HG02798 (cell line): ENCODE measurements at regions not wholly inside any gene's neighbourhood (a gene's known extent, or its start where the extent isn't known, plus 50 kb on each side); places are given as distances from the start of the nearest gene placed in this dataset.

Source experiments
- ATAC-seq: cut with Tn5 transposase; IDR thresholded peaks from one replicate; pipeline ENCODE4 v1.9.1; 2021; ENCODE audit warnings: mild to moderate bottlenecking; ENCODE audit not compliant: unreplicated experiment, poor library complexity

DNA sequence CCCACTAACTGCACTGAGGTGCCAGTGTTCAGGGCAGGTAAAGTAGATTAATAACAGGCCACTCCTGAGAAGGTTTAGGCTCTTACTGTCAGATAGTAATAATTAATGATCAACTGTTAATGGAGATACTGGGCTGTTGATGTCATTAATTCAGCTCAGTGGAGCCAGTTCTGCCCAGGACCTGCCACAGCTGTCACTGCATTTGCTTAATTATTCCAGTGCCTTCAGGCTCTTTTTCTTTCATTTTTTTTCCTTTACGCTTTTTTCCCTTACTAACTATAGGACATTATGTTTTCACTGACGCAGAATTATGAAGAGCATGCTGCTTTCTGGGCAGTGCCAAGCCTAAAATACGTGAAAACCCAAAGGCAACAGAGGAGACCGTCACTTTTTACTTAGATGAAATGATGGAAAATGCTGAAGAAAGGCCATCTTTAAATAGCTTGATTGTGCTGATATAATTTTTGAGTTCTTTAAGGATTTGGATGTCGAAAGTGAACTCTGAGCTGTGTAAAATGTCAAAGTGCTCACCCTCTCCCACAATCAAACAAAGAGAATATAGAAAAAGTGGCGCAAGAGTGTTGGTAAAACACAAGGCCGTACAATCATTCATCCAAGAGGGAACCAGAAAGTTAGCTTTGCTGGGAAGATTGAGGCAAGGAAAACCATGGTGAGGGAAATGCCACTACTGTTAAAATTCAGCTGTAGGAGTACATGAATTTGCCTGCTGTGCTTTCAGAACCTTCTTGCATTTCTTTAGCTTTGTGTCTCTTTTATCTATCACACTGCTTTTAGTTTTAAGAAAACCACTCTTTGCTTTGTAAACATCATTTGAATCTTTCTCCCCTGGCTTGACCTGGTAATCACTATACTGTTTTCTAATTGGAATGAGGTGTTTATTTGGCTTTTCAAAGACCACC lies 192.0 kb upstream of the ZEB2 start:
- ATAC-seq: no peak

DNA sequence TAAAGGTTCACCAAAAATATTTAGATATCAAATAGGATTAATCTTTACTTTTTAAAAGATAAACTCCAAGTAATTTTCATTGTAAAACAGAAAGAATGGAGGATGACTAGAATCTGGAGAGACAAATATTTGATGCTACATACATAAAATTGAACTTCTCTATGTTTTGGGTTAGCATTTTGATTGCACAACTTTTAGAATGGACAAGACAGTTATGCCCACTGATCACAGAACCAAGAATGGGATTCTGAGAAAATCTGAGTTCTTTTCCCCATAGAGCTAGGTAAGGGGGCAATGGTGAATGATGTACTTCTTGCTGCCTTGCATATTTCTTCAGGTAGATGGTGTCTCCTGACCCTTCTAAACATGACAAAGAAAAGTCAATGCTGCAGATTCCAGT lies 191.2 kb upstream of the ZEB2 start:
- no peak for ATAC-seq

DNA sequence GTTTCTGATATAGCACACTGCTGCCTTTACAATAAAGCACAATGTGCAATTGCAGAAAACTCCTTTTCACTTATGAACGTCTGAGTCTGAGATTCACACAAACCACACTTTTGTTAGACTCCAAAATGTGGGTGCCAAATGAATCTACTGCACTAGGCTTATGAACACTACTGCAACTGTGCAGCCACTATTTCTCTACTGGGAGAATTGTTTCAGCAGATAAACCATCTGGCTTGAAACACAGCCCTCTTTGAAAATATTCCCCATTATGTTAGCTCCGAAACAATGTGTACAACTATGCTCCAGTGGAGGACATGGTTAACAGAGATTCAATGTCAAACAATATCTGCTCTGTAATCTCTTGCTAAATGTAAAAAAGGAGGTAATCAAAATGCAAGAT lies 188.7 kb upstream of the ZEB2 start:
- no peak for ATAC-seq

DNA sequence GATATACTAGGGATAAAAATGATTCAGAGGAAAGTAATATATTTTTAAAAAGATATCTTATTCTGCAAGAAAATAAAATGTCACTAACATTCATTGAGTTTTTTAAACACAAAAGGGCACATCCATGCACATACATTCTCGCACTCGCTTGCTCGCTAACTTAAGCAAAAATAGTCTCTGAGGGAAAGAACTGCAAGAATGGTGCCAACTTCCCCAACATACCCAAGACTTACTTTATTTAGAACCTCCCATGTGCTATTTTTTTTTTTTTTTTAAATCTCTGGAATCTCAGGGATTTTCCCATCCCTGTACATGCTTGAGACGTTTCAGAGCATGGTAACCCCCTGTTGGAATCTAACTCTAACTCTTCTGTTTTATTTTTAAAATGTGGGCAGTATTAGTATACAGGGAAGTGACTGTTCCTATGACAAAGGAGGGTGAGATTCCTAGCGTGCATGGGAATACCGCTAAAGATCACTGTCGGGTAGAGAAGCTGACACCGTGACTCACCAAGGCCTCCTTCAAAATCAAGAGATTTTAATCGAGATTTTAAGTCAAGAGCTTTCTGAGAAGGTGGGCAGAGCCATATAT lies 187.9 kb upstream of the ZEB2 start:
- no peak for ATAC-seq

DNA sequence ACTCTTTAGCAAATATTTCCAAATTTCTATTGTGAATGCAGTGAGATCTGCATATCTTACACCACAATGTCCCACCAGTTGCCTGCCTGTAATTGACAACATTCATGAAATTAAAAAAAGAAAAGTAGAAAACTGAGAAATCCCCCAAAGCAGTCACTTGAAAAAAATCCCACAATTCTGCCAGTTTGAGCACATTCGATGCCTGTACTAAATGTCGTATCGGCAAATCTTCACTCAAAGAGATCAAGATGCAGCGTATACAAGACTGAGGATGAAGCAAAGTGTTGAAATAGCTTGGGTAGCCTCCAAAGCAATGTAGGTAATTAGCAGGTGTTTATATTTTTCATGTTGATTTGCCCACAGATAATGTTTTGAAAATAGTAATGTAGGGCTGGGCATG lies 186.7 kb upstream of the ZEB2 start:
- no peak for ATAC-seq

DNA sequence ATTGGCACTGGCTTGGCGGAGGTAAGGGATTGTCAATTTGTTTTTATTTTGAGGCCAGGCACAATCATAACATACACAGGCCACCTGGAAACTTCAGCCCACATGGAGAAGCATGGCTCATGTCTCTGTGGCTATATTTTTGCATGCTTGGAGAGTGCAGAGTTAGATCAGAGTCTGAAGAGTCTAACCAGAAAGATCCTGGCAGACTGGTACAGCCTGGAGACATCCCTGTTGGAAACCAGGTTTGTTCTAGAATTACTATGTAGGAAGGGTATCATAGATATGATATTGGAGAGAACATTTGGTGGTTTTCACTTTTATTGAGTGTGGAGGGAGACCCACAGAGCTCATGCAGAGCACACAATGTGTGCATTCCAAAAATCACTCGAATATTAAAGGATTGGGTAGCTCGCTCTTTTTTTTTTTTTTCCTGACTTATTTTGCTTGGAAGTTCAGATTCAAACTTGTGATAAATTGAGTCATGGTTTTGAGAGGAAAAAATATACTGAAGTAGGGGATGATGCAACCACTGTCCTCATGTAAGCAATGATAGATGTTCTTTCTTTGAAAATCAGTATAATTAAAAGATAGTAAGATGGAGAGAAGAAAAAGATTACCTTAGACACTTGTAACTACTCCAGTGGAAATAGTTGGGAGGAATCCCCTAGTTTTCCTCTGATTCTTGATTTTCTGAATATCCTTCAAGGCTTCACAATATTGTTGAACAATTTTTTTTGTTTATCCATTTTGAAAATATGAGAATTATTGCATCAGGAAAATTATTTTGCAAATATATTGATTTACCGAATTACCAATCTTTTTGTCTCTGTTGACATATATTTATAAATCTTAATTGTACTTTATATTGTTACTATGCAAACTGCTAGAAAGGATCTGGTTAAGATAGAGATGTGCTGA lies 185.7 kb upstream of the ZEB2 start:
- no peak for ATAC-seq

DNA sequence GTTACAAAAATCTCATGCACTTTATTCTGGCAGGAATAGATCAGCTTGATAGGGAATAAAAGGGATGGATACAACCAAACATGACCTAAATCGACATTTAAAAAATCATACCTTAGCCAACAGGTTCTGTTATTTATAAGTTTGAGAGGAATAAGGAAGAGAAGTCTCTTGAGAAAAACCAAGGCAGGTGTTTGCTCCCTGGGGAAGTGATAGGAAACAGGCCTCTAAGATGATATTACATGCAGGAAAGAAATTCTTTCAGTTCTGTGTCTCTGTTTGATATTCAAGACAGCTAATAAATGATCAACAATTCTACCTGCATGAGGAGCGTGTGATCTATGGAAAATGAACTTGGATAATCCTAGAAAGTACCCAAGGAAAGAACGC lies 184.8 kb upstream of the ZEB2 start:
- no peak for ATAC-seq

DNA sequence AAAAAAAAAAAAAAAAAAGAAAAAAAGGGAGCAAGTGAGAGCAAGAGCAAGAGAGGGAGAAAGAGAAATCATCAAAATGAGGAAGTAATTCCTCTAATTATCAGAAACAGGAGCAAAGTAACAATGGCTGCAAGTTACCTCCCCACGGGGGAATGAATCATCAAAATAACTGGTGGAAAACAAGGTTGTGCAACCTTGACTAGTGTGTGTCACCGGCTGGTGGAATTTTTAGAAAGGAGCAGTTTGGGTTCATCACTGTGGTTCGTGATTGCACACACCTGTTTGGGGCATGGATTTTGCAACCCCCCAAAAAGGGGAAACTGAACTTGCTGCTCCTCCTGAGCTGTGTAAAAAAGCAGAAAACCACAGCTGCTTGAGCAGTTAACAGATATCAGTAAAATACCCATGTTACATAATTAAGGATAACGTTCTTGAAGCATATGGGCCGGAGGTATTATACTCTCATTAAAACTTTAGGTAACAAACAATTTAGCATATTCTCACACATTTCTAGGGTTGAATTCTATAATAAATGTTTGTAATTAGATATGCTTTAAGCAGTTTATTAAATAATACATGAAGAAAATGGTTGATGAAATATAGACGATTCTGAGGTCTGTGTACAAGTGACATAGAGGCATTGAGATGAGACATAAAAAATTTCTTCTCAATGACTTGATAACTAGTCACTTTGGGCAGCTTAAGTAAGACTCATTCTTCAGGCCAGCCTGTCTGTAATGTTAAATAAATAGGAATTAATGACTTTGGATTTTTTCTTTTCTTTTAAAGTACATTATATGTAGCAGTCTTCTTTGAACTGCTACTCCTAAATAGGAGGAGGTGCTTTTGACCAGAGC lies 184.2 kb upstream of the ZEB2 start:
- no peak for ATAC-seq

DNA sequence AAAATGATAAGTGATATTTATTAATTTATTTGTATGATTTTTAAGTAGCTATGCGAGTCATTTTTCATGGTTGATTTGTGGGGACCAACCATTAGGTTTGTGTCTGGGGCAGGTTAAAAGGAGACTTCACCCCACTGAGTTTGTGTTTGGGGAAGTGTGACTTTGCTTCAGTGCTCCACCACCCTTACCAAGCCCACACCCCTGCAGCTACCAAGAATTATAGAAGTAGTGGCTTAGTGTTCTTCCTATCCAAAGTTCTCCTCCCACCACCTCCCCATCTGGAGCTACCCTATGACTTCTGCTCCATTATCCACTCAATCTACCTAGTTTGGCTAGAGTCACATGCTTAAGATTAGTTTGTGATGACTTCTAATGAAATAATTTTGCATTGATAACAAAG lies 182.1 kb upstream of the ZEB2 start:
- no peak for ATAC-seq

DNA sequence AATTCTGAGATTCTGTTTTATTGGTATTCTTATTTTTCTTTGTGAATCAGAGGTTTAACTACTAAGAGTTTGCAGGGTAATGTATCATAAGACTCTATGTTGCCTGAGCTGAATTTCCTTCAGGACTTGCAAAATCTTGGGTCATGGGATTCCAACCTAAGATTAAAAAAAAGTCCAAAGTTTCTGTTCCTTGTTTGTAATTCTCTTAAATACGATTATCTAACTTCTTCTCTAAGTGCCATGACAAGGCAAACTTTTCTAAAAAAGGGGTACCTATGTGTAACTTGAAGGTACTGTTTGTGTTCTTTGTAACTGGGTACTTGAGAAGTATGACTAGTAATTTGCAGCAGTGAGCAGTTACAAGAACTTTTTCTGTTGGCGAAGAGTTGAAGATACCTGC lies 181.3 kb upstream of the ZEB2 start:
- ATAC-seq: no peak

DNA sequence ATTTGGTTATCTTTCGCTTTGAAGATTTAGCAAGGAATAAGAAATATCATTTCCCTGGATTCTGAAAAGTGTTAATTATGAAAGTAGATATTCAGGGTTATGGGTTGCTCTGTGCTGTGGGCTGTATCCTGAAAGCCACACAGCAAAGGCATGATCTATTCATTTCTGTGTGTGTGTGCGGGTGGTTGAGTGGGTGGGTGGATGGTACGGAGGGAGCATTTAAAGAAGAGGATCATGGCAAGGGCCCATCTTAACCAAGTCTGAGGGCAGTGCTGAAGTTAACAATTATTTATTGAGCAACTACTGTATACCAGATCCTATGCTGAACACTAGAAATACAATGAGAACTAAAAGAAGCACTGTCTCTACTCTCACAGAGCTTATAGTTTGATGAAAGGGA lies 178.2 kb upstream of the ZEB2 start:
- no peak for ATAC-seq

DNA sequence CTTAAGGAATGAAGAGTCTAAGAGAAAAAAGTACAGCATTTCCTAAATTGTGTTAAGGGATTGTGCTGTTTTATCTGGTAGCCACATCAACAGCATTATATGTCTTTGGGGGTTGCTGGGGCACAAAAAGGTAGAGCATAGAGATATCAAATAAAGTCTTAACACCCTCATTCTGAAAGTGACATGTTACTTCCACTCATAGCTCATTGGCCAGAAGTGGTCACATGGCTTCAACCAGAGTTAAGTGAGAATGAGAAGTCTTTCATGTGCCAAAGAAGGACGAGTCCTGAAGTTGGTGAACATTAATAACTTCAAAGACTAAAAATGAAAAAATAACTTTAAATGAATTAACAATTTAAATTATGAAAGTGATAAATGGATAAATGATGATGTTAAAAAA lies 175.7 kb upstream of the ZEB2 start:
- no peak for ATAC-seq

DNA sequence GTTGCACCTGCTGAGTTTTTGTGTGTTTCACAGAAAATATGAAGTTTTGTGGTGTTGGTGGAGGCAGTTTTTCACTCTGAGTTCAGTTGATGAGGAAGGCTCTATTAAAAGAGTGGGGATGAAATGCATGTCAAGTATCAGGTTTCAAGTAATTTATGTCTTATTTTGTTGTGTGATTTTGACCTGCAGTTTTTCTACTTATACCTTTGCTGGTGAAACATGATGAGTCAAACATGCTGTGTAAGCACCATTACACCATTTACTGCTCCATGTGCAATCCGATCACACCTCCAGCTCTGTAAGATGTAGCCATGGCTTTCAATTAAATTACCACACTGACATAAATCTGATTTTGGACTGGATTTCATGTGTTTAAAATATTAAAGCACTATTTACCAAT lies 174.5 kb upstream of the ZEB2 start:
- ATAC-seq: no peak

DNA sequence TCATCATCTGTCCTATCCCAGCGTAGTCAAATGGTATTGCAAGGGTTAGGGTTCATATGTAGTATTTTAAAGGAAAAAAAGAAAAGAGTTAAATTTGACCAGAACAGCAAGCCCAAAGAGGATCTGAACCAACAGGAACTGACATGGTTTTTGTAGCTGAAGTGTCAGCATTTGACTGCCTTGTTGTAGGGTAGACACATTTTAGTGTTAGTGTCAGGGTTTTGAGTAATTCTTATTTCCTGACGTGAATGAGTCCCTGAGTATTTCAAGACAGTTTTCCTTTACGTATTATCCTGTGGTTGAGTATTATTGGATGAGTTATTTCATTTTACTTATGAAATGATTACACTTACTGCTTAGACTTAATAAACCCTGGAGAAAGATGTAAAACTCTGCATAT lies 173.3 kb upstream of the ZEB2 start:
- no peak for ATAC-seq

DNA sequence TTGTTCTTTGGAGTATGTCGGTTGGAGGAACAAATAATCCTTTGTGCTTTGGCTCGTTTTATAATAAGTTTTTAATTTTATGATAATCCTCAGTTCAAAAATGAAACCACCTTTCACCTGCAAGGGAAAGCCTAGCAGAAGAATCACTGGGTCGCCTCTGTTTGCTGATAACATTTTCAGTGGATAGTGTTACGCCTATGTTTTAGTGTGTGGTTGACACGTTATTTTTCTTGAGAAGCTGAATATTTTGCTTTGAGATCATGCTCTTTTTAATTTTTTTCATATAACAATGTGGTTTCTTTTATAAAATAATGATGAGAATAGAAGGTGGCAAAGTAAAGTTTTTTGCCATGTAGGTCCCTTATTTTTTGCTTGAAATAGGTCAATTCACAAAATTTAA lies 172.7 kb upstream of the ZEB2 start:
- no peak for ATAC-seq

DNA sequence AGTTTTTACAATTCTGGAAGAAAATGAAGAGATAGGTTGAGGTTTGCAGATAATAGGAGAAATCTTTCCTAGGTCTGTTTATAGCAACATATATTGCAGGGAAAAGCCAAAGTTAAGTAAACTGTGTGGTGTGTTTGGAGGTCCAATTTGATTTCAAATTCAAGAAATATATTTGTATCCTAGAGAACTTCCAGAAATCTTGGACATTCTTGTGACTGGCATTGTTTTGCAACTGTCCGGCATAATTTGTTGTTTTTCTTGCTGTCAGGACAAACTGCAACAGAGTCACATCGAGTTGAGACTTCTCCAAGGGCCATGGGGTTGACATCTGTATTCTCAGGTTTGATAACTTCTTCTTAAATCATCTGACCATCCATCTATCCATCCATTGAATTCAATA lies 170.9 kb upstream of the ZEB2 start:
- ATAC-seq: no peak

DNA sequence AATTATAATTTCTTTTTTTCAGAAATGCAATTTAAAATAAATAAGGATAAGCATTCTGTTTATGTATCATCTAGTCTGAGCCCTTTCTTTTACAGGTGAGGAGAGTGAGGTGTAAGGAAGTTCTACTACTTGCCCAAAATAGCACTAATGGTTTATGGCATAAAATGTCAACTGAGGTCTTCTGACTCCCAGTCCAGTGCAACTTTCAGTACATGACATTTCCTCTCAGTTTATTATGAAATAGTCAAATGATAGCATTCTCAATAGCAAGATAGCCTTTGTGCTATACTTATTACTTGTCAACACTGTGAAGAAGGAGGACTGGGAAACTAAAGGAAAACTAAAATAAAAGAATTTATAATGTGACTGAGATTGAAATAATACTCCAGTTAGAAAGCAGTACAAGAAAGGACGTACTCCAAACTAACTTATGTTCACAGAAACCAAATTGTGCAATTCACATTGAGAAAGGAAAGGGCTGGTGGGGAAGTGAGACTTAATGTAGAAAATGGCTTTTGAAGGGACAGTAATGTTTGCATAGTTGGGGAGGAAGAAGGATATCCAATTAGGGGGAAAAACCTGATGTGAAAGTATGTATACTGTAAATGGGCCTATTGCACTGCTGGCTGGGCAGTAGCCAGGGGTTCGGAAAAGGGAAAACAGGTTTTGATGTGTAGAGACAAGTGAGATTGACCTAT lies 166.7 kb upstream of the ZEB2 start:
- no peak for ATAC-seq

DNA sequence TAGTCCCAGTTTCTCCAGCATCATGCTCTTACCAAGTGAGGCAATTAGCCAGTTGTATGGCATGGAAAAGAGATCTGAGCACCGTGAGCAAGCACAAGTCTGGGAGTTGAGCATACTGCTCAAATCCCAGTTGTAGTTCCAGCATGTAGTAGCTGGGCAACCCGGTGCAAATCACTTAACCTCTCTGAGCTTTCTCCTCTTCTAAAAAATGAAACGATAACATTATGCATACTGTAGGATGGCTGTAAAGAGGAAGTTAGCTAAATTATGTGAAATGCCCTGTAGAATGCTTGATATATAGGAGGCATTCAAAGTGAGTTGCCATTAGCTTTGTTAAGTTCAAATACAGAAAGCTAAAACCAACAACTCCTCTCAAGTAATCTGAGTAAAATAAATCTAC lies 164.0 kb upstream of the ZEB2 start:
- no peak for ATAC-seq

DNA sequence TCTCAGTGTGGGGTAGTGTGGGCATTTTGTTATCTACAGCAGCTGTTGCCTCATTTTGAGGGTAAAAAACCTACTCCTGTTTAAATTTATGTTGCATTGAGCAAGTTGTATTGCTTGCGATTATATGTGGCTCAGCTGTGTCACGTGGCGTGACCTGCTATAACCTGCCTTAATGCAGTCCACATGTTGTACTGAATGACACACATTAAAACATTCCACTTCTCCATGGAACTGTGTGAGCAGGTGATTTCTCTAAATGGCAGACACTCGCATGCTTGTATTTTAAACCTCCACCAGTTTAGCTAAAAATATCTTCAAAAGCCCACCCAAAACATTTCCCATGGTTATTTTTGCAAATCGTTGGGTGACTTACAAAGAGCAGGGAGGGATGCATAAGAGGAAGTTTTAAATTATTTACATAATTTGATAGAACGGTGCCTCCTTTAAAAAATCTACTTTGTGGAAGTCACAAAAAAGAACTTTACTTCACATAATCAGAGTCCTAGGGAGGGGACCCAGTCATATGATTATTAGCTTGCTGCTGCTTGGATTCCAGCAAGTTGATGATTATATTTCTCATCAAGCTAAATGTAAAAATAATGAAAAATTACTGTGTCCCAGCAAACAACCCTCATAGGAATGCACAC lies 163.3 kb upstream of the ZEB2 start:
- ATAC-seq: no peak
